Superior temporal gyrus (tissue), 1 donor: ENCODE measurements at regions not wholly inside any gene's neighbourhood (a gene's known extent, or its start where the extent isn't known, plus 50 kb on each side); places are given as distances from the start of the nearest gene placed in this dataset.
A peak's percentile ranks its signal among the peaks of the same experiment; 100 is the strongest.

Experiments
- DNase-seq: peaks from one replicate; pipeline ENCODE4 v3.0.0-alpha.2; 2016; ENCODE audit errors: extremely low spot score

GRCh38 chr7:94054130-94054529 lies 50.0 kb upstream of the BET1 start:
- no peak for DNase-seq

- DNase-seq: no peak
Observed at GRCh38 chr7:94055963-94056362, 51.8 kb upstream of the BET1 start.

GRCh38 chr7:94056796-94057207 lies 52.6 kb upstream of the BET1 start:
- DNase-seq: no peak

GRCh38 chr7:94057955-94058354 lies 53.8 kb upstream of the BET1 start:
- DNase-seq: no peak

GRCh38 chr7:94059746-94060145 lies 55.6 kb upstream of the BET1 start:
- DNase-seq: no peak

GRCh38 chr7:94060752-94061151 lies 56.6 kb upstream of the BET1 start:
- DNase-seq: no peak

- DNase-seq: no peak
Observed at GRCh38 chr7:94061326-94061725, 57.2 kb upstream of the BET1 start.

GRCh38 chr7:94062372-94062771 lies 58.2 kb upstream of the BET1 start:
- no peak for DNase-seq

GRCh38 chr7:94064541-94065191 lies 60.5 kb upstream of the BET1 start:
- DNase-seq: no peak

- no peak for DNase-seq
Observed at GRCh38 chr7:94067047-94067446, 62.9 kb upstream of the BET1 start.

GRCh38 chr7:94067506-94067905 lies 63.4 kb upstream of the BET1 start:
- DNase-seq: no peak

- DNase-seq: no peak
Observed at GRCh38 chr7:94069162-94069739, 65.1 kb upstream of the BET1 start.

- no peak for DNase-seq
Observed at GRCh38 chr7:94080551-94080950, 76.4 kb upstream of the BET1 start.

GRCh38 chr7:94082126-94082525 lies 78.0 kb upstream of the BET1 start:
- no peak for DNase-seq

GRCh38 chr7:94087664-94088352 lies 83.7 kb upstream of the BET1 start:
- DNase-seq: peak; percentile 71

- DNase-seq: peak; percentile 12
Observed at GRCh38 chr7:94088560-94088959, 84.4 kb upstream of the BET1 start.

- no peak for DNase-seq
Observed at GRCh38 chr7:94089806-94090205, 85.7 kb upstream of the BET1 start.

- no peak for DNase-seq
Observed at GRCh38 chr7:94092980-94093379, 88.8 kb upstream of the BET1 start.

GRCh38 chr7:94094298-94094697 lies 90.1 kb upstream of the BET1 start:
- DNase-seq: no peak

- DNase-seq: no peak
Observed at GRCh38 chr7:94095316-94096009, 91.3 kb upstream of the BET1 start.

- DNase-seq: no peak
Observed at GRCh38 chr7:94099679-94100078, 95.5 kb upstream of the BET1 start.

- DNase-seq: no peak
Observed at GRCh38 chr7:94100723-94101345, 96.7 kb upstream of the BET1 start.
